HG03460 (cell line): ENCODE measurements at regions not wholly inside any gene's neighbourhood (a gene's known extent, or its start where the extent isn't known, plus 50 kb on each side); places are given as distances from the start of the nearest gene placed in this dataset.
A peak's percentile ranks its signal among the peaks of the same experiment; 100 is the strongest.
"Not testable (repeated sequence)": the region's sequence is repeated elsewhere in the genome, so short reads cannot be mapped to it uniquely, and the experiment has no call there.

Experiments
- ATAC-seq: cut with Tn5 transposase; IDR thresholded peaks from one replicate; pipeline ENCODE4 v1.9.1; 2021; ENCODE audit not compliant: unreplicated experiment

DNA sequence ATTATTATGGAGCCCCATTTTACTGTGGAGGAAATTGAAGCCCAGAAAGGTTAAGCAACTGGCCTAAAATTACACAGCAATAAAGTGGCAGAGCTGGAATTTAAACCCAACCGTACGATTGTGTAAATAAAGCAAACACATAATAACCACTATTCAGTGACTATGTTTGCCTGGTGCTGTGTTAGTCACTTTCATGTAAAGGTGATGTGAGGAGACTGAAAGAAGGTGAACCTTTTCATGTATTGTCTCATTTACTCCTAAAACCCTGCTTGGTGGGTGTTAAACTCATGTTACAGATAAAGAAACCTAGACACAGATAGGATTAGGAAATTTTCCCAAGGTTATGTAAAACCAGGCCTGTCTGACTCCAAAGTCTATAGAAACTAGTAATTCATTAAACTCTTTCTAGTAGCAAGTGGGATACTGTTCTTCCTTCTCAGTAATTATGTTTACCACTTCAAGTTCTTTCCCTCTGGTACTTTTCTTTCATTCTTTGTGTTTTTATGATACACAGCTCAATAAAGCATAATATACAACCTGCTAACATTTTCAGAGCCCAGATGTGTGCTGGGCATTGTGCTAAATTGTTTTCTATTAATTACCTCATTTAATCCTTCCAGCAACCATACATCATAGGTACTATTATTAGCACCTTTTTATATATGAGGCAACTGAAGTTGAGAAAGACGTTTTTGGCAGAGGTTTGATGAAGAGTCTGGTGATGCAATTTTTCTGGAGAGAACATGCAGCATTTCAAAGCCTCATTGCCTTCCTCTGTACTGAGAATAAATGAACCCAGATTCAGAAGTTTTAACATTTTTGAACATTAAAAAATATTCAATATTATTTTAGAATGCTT lies 202.7 kb downstream of the SPRY1 start:
- peak; percentile 5 for ATAC-seq

DNA sequence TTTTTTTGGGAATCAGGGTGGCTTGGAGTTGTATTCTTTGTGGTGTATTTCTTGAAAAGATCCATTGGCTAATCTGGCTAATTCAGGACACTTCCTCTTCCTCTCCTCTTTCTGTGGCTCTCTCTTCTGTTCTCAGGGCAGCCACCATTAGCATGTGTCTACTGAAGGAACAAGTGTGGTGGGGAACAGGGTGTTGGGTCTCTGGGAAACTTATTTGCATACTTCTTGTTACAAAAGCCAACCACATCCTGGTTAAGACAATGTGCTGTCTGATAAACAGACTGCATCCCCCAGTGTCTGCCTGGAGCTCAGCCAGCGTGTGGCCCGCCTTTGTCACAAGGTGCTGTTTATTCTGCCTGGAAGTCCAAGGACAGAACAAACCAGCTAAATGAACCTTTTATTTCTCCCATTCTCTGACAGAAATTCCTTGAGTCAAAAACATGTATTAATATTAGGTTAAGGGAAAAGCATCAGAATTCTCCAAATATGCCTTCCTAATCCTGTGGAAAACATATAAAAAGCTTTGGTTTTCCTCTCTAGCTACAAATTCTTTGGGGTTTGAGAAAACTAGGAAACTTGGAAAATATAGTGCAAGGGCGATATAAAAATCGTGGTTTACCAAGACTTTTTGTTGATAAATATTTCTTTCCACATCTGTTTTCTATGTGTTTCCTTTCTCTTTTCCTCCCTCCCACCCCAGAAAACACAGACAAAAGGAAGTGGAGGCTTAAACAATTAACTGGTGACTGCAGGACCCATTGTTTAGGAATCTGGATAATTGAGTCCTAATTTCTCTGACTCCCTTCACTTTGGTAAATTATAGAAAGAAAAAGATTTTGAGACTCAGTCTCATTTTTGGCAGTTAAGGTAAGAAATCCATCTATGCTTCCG lies 203.6 kb downstream of the SPRY1 start:
- peak; percentile 100 for ATAC-seq

DNA sequence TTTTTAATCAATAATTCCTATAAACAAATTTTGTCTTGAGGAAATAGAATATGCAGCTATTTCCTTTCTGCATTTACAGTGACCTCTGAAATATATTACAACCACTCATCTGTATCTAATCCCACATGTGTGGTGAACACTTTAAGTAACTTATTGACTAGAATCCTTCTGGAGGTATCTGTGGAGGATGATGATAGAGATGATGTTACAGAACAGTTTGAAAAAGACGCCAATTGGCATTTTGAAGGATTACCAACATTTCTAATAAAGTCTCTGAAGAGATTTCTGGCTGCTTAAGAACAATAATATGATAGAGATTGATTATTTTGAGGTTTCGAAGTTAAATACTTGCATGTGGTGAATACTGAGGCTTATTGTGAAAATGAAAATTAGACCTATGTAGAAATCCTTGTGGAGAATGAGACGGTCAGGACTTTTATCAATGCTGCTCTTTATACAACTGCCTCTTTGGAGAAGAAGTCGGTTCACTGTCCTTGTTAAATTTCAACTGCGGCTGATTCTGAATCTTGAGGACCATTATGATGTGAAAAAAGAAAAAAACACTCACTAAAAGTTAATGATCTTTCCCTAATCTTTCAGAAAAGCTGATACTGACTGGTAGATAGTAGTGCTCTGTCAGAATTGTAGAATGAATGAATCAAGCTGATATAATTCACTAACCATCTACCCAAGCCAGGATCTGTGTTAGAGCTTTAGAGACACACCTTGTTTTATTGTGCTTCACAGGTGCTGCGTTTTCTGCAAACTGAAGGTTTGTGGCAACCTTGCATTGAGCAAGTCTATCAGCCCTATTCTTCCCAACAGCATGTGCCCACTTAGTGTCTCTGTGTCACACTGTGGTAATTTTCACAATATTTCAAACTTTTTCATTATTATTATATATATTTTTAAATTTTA lies 204.7 kb downstream of the SPRY1 start:
- no peak for ATAC-seq

DNA sequence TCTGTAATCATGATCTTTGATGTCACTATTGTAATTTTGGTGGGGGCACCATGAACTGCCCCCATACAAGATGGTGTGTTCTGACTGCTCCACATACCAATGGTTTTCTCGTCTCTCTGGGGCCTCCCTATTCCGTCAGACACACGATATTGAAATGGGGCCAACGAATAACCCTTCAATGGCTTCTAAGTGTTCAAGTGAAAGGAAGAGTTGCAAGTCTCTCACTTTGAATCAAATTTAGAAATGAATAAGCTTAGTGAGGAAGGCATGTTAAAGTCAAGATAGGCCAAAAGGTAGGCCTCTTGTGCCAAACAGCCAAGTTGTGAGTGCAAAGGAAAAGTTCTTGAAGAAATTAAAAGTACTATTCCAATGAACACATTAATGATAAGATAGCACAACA lies 205.4 kb downstream of the SPRY1 start:
- no peak for ATAC-seq

GRCh38 chr4:123603165-123603564 lies 206.6 kb downstream of the SPRY1 start:
- ATAC-seq = no peak

DNA sequence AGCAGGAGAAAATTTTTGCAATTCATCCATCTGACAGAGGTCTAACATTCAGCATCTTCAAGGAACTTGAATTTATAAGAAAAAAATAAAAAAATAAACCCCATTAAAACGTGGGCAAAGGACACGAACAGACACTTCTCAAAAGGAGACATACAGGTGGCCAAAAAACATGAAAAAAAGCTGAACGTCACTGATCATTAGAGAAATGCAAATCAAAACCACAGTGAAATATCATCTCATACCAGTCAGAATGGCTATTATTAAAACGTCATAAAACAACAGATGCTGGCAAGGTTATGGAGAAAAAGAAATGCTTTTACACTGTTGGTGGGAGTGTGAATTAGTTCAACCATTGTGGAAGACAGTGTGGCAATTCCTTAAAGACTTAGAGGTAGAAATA lies 209.2 kb downstream of the SPRY1 start:
- ATAC-seq = not testable (repeated sequence)

- peak; percentile 11 for ATAC-seq
Measured at GRCh38 chr4:123606336-123606735, 209.7 kb downstream of the SPRY1 start.

GRCh38 chr4:123606946-123607542 lies 210.4 kb downstream of the SPRY1 start:
- peak; percentile 67 for ATAC-seq

GRCh38 chr4:123609829-123610228 lies 213.2 kb downstream of the SPRY1 start:
- ATAC-seq = no peak

DNA sequence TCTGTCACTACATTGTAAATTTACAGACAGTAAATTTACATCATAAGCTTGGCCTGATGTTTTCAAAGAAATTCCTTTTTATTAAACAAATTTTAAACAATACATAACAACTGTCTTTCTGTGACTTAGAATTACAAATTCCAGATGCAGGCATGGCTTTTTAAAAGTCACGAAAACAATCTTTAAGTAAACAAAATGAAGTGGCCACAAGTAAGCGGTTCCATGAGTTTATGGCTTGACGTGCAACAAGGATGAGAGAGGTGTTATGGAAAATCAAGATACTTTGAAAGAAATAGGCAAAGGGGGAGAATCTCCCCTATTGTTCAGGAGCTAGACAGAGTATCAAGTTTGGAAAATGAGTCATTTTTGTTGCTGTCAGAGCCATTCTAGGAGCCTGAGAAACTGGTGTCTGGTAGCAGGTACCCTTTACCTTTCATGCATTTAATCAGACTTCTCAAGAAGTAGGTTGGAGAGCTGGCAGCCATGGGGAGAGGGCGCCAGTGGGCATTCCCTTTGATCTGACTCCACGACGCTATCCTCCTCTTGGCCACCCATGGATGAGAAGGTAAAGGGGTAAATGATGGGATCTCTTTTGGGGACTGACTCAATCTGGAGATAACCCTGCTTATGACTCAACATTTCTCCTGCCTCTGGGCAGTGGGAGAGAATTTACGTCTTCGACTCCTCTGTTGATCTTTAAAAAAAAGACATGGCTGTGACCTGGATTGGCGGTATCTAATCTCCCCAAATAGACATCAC lies 217.2 kb downstream of the SPRY1 start:
- ATAC-seq = no peak

GRCh38 chr4:123615901-123616300 lies 219.3 kb downstream of the SPRY1 start:
- no peak for ATAC-seq

- no peak for ATAC-seq
Measured at GRCh38 chr4:123616951-123617461, 220.4 kb downstream of the SPRY1 start.

DNA sequence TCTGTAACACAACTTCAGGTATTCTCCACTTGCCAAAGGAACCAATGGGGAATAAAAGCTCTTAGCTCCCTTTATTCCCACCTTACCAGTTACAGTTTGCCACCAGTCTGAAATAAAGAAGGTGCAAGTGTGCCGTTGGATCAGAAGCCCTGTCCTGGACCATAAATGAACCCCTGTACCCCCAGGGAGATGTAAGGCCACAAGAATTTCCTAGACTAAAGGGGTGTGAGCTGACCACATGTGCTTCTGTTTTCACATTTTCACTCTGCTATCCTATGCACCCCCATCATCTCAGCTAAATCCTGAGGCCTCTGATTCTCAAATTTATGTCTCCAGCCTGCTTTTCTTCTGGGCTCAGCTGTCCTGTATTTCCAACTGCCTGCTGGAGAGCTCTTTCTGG lies 221.2 kb downstream of the SPRY1 start:
- ATAC-seq = no peak

DNA sequence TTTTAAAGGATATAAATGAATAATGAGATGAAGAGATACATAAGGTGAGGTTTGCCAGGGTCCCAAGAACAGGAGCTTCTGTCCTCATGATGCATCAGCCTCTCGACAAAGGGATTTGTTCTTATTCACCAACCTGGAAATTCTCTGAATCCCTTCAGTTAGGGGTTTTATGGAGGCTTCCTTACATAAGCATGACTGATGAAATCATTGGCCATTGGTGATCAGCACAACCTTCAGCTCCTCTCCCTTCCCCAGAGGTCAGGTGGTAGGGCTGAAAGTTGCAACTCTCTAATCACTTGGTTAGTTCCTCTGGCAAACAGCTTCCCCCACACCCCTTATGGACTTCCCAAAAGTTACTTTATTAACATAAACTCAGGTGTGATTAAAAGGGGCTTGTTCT lies 222.0 kb downstream of the SPRY1 start:
- ATAC-seq = no peak

DNA sequence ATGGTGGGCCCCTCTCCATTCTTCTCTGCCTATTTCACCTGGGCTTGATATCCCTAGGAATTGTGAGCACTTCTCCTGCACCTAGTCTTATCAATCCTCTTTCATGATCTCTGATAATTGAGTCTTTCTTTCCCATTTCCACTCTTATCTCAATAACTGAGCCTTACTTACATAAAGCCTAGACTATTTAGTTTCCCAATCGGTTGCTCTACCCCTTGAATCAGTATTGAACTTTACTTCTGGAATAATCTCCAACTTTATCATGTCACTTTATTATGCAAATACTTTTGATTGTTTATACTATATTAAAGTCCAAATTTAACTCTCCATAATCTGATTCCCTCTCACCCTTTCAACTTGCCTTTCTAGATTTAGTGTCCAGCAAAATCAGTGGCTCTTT lies 222.7 kb downstream of the SPRY1 start:
- no peak for ATAC-seq

DNA sequence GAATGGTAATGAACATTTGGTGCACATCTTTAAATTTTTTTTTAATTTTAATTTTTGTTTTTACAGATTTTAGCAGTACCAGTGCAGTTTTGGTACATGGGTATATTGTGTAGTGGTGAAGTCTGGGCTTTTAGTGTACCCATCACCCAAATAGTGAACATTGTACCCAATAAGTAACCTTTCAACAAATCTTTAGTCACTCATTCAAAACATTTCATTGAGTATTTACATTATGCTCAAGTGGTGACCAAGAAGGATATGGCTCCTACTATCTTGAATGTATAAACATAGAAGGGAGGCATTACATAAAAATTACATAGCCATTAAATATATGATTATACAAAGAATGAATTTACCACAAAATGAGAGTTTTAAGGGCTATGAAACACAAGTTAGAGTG lies 223.3 kb downstream of the SPRY1 start:
- no peak for ATAC-seq

- no peak for ATAC-seq
Measured at GRCh38 chr4:123621072-123621705, 224.6 kb downstream of the SPRY1 start.

DNA sequence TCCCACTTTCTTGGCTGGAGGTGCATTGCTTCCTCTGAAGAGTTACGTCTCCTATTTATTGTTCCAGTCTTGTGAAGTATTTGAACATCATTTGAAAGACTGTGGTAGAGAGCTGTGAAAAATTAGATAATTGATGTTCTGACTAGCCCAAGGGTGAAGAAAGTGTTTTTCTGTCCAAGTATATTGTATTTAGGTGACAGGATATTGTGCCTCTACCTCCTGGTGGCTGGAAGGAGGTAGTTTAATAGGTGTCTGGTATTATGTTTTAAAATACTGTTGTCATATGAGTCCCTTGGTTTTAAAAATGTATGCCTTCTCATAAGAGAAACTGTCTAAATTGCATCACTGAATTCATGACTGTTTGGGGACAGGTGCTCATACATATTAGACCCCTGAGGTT lies 226.0 kb downstream of the SPRY1 start:
- ATAC-seq = no peak

GRCh38 chr4:123623611-123624010 lies 227.0 kb downstream of the SPRY1 start:
- ATAC-seq = no peak
